GM23248 (cell line): ENCODE measurements at regions not wholly inside any gene's neighbourhood (a gene's known extent, or its start where the extent isn't known, plus 50 kb on each side); places are given as distances from the start of the nearest gene placed in this dataset.

Experiments
- DNase-seq: peaks from one replicate; pipeline ENCODE4 v3.0.0-alpha.2; 2015
- H2AFZ ChIP-seq: fragments of 200-600 bp; sonication (generic); 2 replicates; pipeline ENCODE4 v1.6.1; 2016; ENCODE audit warnings: antibody characterized with exemption
- H3F3A ChIP-seq: fragments of 200-600 bp; sonication (generic); 2 replicates; pipeline ENCODE4 v1.6.1; 2016; ENCODE audit warnings: mild to moderate bottlenecking, antibody characterized with exemption, mixed run types; ENCODE audit not compliant: insufficient read depth
- H3K27ac ChIP-seq: fragments of 200-600 bp; sonication (generic); 2 replicates; pipeline ENCODE4 v1.5.1; 2016; ENCODE audit warnings: mild to moderate bottlenecking
- H3K27me3 ChIP-seq: fragments of 200-600 bp; sonication (generic); replicated peaks from 2 replicates; pipeline ENCODE4 v1.6.1; 2016; ENCODE audit warnings: mild to moderate bottlenecking; ENCODE audit not compliant: insufficient read depth
- H3K36me3 ChIP-seq: fragments of 200-600 bp; sonication (generic); 2 replicates; pipeline ENCODE4 v1.6.1; 2016; ENCODE audit warnings: low read depth, mild to moderate bottlenecking
- H3K4me1 ChIP-seq: fragments of 200-600 bp; sonication (generic); 2 replicates; pipeline ENCODE4 v1.6.1; 2016; ENCODE audit warnings: mild to moderate bottlenecking; ENCODE audit not compliant: insufficient read depth
- H3K4me2 ChIP-seq: fragments of 200-600 bp; sonication (generic); one replicate; pipeline ENCODE4 v1.6.1; 2016; ENCODE audit warnings: mild to moderate bottlenecking; ENCODE audit not compliant: unreplicated experiment
- H3K4me3 ChIP-seq: fragments of 200-600 bp; sonication (generic); 2 replicates; pipeline ENCODE4 v1.5.1; 2016; ENCODE audit warnings: mild to moderate bottlenecking
- H3K79me2 ChIP-seq: fragments of 200-600 bp; sonication (generic); 2 replicates; pipeline ENCODE4 v1.6.1; 2016; ENCODE audit warnings: mild to moderate bottlenecking; ENCODE audit not compliant: insufficient read depth
- H3K9ac ChIP-seq: fragments of 200-600 bp; sonication (generic); 2 replicates; pipeline ENCODE4 v1.6.1; 2016; ENCODE audit warnings: mild to moderate bottlenecking
- H3K9me2 ChIP-seq: fragments of 200-600 bp; sonication (generic); 2 replicates; pipeline ENCODE4 v1.6.1; 2016; ENCODE audit warnings: mixed run types, mild to moderate bottlenecking, moderate library complexity; ENCODE audit not compliant: insufficient read depth
- H3K9me3 ChIP-seq: fragments of 200-600 bp; sonication (generic); one replicate; pipeline ENCODE4 v1.6.1; 2017; ENCODE audit warnings: low read depth
- H4K20me1 ChIP-seq: fragments of 200-600 bp; sonication (generic); 2 replicates; pipeline ENCODE4 v1.6.0; 2016; ENCODE audit not compliant: insufficient read depth
- EZH2 ChIP-seq: fragments of 200-600 bp; sonication (generic); IDR thresholded peaks from 2 replicates; pipeline ENCODE4 v1.6.1; 2018; ENCODE audit warnings: antibody characterized with exemption, mild to moderate bottlenecking; ENCODE audit not compliant: insufficient read depth, poor library complexity, severe bottlenecking
- EZH2phosphoT487 ChIP-seq: fragments of 200-600 bp; sonication (generic); IDR thresholded peaks from 2 replicates; pipeline ENCODE4 v1.6.1; 2018; ENCODE audit warnings: antibody characterized with exemption, moderate library complexity, mild to moderate bottlenecking, low read depth; ENCODE audit not compliant: insufficient read depth
- WGBS, 2 experiments: methylation state at CpG; one replicate each; pipeline ENCODE4 v1.1.6; 2015 to 2017; ENCODE audit warnings: low lambda C conversion rate in 2 of 2, low coverage in 1 of 2; ENCODE audit errors: missing lambda C conversion rate in 2 of 2; 5-methylcytosine and 5-hydroxymethylcytosine counted together
- in situ Hi-C: fragments of 300-500 bp; cut with MboI; formaldehyde crosslinking; loops from 2 replicates; pipeline ENCODE4 v1.15.0; 2020

DNA sequence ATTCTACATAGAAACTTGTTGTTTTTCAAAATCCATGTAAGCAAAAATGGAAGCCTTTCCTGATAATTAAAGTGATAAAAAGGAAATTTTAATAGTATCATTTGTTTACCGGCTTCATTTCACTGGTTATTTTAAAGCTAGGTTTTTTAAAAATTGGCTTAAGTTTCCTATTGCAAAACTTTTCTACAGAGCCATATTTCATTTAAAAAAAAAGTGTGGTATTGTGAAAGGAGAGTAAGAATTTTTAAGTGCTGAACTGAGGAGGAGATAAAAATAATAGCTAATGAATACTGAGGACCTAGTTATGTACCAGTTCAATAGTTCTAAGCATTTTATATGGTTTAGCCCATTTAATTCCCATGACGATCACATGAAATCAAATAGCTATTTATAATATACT lies 172.2 kb upstream of the COL1A2 start:
- no peak overlapping the region for H3K27ac ChIP-seq

DNA sequence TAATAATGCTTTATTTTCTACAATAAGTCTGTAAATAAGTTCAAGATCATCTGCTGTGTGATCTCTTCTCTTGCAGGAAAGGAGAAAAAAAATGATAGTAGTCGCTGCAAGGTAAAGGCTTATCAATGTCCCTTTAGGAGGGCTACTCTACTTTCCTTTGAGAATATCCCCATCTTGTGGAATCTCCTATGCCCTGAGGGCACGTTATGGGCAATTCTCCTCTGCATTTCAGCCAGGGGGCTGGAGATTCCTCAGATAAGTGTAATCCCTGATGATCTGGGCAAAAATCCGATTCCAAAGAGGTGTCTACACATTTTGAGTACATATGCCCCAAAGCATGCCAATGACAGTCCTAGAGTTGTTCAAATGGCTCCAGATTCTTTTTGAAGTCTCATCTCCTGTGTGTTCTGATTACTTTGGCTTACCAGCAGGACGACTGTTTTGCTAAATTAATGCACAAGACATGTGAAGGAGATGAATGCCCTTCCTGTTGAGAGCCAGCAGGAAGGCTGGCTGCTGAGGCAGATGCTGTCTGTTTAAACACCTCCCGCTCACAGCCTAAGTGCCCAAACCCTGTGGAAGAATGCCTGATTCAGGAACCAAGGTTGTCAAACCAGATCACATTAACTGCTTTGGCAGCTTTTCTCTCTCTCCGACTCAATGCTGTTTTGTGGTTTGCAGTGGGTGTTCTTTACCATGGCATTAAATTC lies 171.2 kb upstream of the COL1A2 start:
- H3K79me2 ChIP-seq: no peaks in the 10 kb centered on the region
- no peaks in the 10 kb centered on the region for H4K20me1 ChIP-seq
- H3K9me2 ChIP-seq: no peaks in the 10 kb centered on the region
- H3F3A ChIP-seq: no peaks in the 10 kb centered on the region
- no peaks in the 10 kb centered on the region for H3K27me3 ChIP-seq
- 11 to 14% methylated on average over 6 of the region's 6 CpGs for WGBS, 2 experiments
- in situ Hi-C loops: no loop called here
- H3K9ac ChIP-seq: 0 out of 2 replicates have a peak overlapping the region, but pooled peaks have one; percentile 9
- DNase-seq: peak; percentile 67
- peak overlapping the region; percentile 6; the same call in 1 of the 2 replicates for H3K4me3 ChIP-seq
- H3K9me3 ChIP-seq: no peaks in the 10 kb centered on the region
- H3K4me2 ChIP-seq: peak overlapping the region; percentile 41
- H2AFZ ChIP-seq: peak overlapping the region; percentile 55
- H3K27ac ChIP-seq: no peak overlapping the region
- TF ChIP-seq EZH2: no peak
- no peak for TF ChIP-seq EZH2phosphoT487
- no peaks in the 10 kb centered on the region for H3K36me3 ChIP-seq
- peaks cover 12% of the 10 kb centered on the region for H3K4me1 ChIP-seq

More for the DNA sequence above, 172.2 kb upstream of the COL1A2 start:
- DNase-seq: peak; percentile 21
- Histone ChIP-seq H3K27me3 (no peaks in the 10 kb centered on the region), H3K4me2 (no peak overlapping the region), H3K9me2 (no peaks in the 10 kb centered on the region), H3K9me3 (no peaks in the 10 kb centered on the region), H2AFZ (no peak overlapping the region), H3K36me3 (no peaks in the 10 kb centered on the region), H4K20me1 (no peaks in the 10 kb centered on the region), H3F3A (no peaks in the 10 kb centered on the region), H3K4me3 (no peak overlapping the region), H3K79me2 (no peaks in the 10 kb centered on the region), H3K4me1 (peaks cover 12% of the 10 kb centered on the region), H3K9ac (no peak overlapping the region)
- WGBS, 2 experiments: 33 to 45% methylated on average over 2 of the region's 2 CpGs
- no peak for TF ChIP-seq EZH2phosphoT487
- no peak for TF ChIP-seq EZH2
- in situ Hi-C loops: no loop called here

GRCh38 chr7:94228223-94228622 lies 166.5 kb upstream of the COL1A2 start:
- no peaks in the 10 kb centered on the region for H3K9me2 ChIP-seq
- no peaks in the 10 kb centered on the region for H3F3A ChIP-seq
- H3K27me3 ChIP-seq: no peaks in the 10 kb centered on the region
- H4K20me1 ChIP-seq: no peaks in the 10 kb centered on the region
- no peak for DNase-seq
- H3K4me2 ChIP-seq: no peak overlapping the region
- H3K9ac ChIP-seq: no peak overlapping the region
- H2AFZ ChIP-seq: no peak overlapping the region
- no peaks in the 10 kb centered on the region for H3K79me2 ChIP-seq
- H3K27ac ChIP-seq: no peak overlapping the region
- no peaks in the 10 kb centered on the region for H3K9me3 ChIP-seq
- no peaks in the 10 kb centered on the region for H3K36me3 ChIP-seq
- peaks cover 9% of the 10 kb centered on the region for H3K4me1 ChIP-seq
- H3K4me3 ChIP-seq: no peak overlapping the region
- TF ChIP-seq EZH2phosphoT487 (no peak), EZH2 (no peak)
- in situ Hi-C loops: loop anchor here (25.0 kb wide), 1 partner anchor 441 kb away; no protein-coding TSS in a partner anchor

GRCh38 chr7:94228678-94229077 lies 166.0 kb upstream of the COL1A2 start:
- H3K4me2 ChIP-seq: no peak overlapping the region
- no peaks in the 10 kb centered on the region for H3K79me2 ChIP-seq
- no peaks in the 10 kb centered on the region for H3K9me2 ChIP-seq
- no peaks in the 10 kb centered on the region for H3K9me3 ChIP-seq
- H3F3A ChIP-seq: no peaks in the 10 kb centered on the region
- H3K9ac ChIP-seq: no peak overlapping the region
- TF ChIP-seq EZH2: no peak
- no peak for TF ChIP-seq EZH2phosphoT487
- no peak overlapping the region for H2AFZ ChIP-seq
- peaks cover 4% of the 10 kb centered on the region for H3K4me1 ChIP-seq
- DNase-seq: no peak
- H3K27ac ChIP-seq: no peak overlapping the region
- H4K20me1 ChIP-seq: no peaks in the 10 kb centered on the region
- H3K4me3 ChIP-seq: no peak overlapping the region
- in situ Hi-C loops: loop anchor here (25.0 kb wide), 1 partner anchor 441 kb away; no protein-coding TSS in a partner anchor
- no peaks in the 10 kb centered on the region for H3K27me3 ChIP-seq
- H3K36me3 ChIP-seq: no peaks in the 10 kb centered on the region
